ENCODE measurements at regions not wholly inside any gene's neighbourhood (a gene's known extent, or its start where the extent isn't known, plus 50 kb on each side); places are given as distances from the start of the nearest gene placed in this dataset.
"Not testable (repeated sequence)": the region's sequence is repeated elsewhere in the genome, so short reads cannot be mapped to it uniquely, and the experiment has no call there.

GRCh38 chr5:72645064-72645846 lies 138.0 kb upstream of the ZNF366 start:
- H3K27me3 ChIP-seq = no peaks in the 10 kb centered on the region
- intact Hi-C loops (cut with DNase I) = no loop called here
- 63 to 73% methylated on average over 6 of the region's 6 CpGs for WGBS, 2 donors
- no peak overlapping the region for H3K4me3 ChIP-seq
- H3K9me3 ChIP-seq = no peaks in the 10 kb centered on the region
- H3K27ac ChIP-seq = no peak overlapping the region
- DNase-seq (no peak), FAIRE-seq (no peak), ATAC-seq (no peak)
- H3K4me1 ChIP-seq = no peaks in the 10 kb centered on the region
- H3K36me3 ChIP-seq = no peaks in the 10 kb centered on the region
- TF ChIP-seq, protein P1, sequence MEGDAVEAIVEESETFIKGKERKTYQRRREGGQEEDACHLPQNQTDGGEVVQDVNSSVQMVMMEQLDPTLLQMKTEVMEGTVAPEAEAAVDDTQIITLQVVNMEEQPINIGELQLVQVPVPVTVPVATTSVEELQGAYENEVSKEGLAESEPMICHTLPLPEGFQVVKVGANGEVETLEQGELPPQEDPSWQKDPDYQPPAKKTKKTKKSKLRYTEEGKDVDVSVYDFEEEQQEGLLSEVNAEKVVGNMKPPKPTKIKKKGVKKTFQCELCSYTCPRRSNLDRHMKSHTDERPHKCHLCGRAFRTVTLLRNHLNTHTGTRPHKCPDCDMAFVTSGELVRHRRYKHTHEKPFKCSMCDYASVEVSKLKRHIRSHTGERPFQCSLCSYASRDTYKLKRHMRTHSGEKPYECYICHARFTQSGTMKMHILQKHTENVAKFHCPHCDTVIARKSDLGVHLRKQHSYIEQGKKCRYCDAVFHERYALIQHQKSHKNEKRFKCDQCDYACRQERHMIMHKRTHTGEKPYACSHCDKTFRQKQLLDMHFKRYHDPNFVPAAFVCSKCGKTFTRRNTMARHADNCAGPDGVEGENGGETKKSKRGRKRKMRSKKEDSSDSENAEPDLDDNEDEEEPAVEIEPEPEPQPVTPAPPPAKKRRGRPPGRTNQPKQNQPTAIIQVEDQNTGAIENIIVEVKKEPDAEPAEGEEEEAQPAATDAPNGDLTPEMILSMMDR (IDR thresholded peaks at IDR 0.05) = no peak

- H3K9me3 ChIP-seq = no peaks in the 10 kb centered on the region
- ATAC-seq = no peak
Observed at GRCh38 chr5:72644296-72644695, 137.1 kb upstream of the ZNF366 start.

GRCh38 chr5:72641164-72641563 lies 134.0 kb upstream of the ZNF366 start:
- FAIRE-seq = no peak
- H3K9me3 ChIP-seq = no peaks in the 10 kb centered on the region
- TF ChIP-seq, protein P1 (IDR thresholded peaks at IDR 0.05) = no peak
- 91 to 94% methylated on average over 2 of the region's 2 CpGs for WGBS, 2 donors
- no peaks in the 10 kb centered on the region for H3K36me3 ChIP-seq
- DNase-seq = no peak
- intact Hi-C loops (cut with DNase I) = no loop called here
- ATAC-seq = no peak
- no peak overlapping the region for H3K27ac ChIP-seq
- no peak overlapping the region for H3K4me3 ChIP-seq
- no peaks in the 10 kb centered on the region for H3K4me1 ChIP-seq
- H3K27me3 ChIP-seq = no peaks in the 10 kb centered on the region

More at GRCh38 chr5:72644296-72644695, 137.1 kb upstream of the ZNF366 start:
- TF ChIP-seq, protein P1 (IDR thresholded peaks at IDR 0.05) = no peak
- Histone ChIP-seq H3K4me1 (no peaks in the 10 kb centered on the region), H3K27ac (no peak overlapping the region), H3K4me3 (no peak overlapping the region), H3K27me3 (no peaks in the 10 kb centered on the region), H3K36me3 (no peaks in the 10 kb centered on the region)
- FAIRE-seq (no peak), DNase-seq (no peak)
- intact Hi-C loops (cut with DNase I) = no loop called here
- 69 to 81% methylated on average over 2 of the region's 2 CpGs for WGBS, 2 donors

DNA sequence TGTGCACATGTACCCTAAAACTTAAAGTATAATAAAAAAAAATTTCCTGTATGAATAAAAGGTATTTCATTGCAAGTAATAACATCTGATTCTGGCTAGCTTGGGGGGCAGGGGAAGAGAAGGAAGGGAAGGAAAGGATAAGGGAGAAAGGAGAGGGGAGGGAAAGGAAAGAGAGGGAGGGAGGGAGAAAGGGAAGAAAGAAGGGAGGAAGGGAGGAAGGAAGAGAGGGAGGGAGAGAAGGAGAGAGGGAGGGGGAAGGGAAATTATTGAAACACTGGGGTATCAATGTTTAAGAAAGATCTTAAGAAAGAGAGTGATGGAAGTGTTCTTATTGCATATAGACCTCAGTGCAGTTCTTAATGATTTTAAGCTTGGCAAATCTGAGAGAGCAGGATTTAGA lies 129.8 kb upstream of the ZNF366 start:
- Histone ChIP-seq H3K27me3 (no peaks in the 10 kb centered on the region), H3K9me3 (no peaks in the 10 kb centered on the region), H3K27ac (no peak overlapping the region), H3K4me1 (no peaks in the 10 kb centered on the region), H3K4me3 (no peak overlapping the region), H3K36me3 (no peaks in the 10 kb centered on the region)
- intact Hi-C loops (cut with DNase I) = no loop called here
- FAIRE-seq = no peak
- TF ChIP-seq, protein P1 (IDR thresholded peaks at IDR 0.05) = no peak
- no peak for DNase-seq
- ATAC-seq = no peak

- H3K4me1 ChIP-seq; FAIRE-seq; ATAC-seq; intact Hi-C loops (cut with DNase I); DNase-seq; H3K27ac ChIP-seq; H3K36me3 ChIP-seq; H3K4me3 ChIP-seq; H3K27me3 ChIP-seq; H3K9me3 ChIP-seq: not testable (repeated sequence)
- WGBS, 2 donors = 81 to 90% methylated on average over 2 of the region's 2 CpGs
Observed at GRCh38 chr5:72636565-72636964, 129.4 kb upstream of the ZNF366 start.
